Activated T-cell treated with anti-CD3 and anti-CD28 coated beads for 48 hours (primary cell): ENCODE measurements at regions not wholly inside any gene's neighbourhood (a gene's known extent, or its start where the extent isn't known, plus 50 kb on each side); places are given as distances from the start of the nearest gene placed in this dataset.

ENCODE experiments used
- DNase-seq: peaks from one replicate; pipeline ENCODE4 v3.0.0-alpha.2; 2020; ENCODE audit warnings: low read depth

- no peak for DNase-seq
These were observed 224.2 kb upstream of the IRX3 start for GRCh38 chr16:54510685-54511221.

GRCh38 chr16:54509456-54509855 is 222.9 kb upstream of the IRX3 start:
- DNase-seq: no peak

- no peak for DNase-seq
These were observed 221.8 kb upstream of the IRX3 start for GRCh38 chr16:54508351-54508750.

- DNase-seq: no peak
These were observed 220.3 kb upstream of the IRX3 start for GRCh38 chr16:54506741-54507500.

GRCh38 chr16:54506214-54506580 is 219.6 kb upstream of the IRX3 start:
- no peak for DNase-seq

DNA sequence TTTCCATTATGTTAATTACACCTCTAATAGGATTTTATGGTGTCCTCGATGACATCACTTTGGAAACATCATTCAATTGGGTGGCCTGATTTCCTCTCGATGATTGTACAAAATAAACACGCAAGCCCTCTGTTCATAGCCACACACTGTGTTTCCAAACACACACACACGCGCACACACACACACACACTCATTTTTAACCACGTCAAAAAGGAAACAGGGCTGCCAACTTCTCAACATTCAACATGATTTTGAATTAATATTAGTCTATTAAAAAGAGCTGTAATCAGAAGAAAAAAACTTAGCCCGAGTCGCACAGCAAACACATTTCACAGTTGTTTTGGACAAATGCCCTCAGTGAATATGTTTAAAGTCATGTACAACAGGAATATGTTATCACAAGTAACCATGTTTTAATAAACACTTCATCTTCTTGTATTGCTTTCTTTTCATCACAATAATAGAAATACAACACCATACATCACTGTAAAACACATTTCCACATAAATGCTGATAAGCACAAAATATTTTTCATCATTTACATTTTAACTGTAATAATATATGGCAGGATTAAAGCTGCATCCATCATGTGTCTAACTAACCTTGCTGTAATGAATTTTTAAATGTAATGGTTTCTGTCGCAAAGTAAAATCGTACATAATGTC is 219.1 kb upstream of the IRX3 start:
- DNase-seq: no peak

- DNase-seq: no peak
These were observed 217.8 kb upstream of the IRX3 start for GRCh38 chr16:54504372-54504771.

GRCh38 chr16:54503856-54504219 is 217.3 kb upstream of the IRX3 start:
- DNase-seq: no peak

GRCh38 chr16:54503011-54503855 is 216.6 kb upstream of the IRX3 start:
- DNase-seq: no peak

DNA sequence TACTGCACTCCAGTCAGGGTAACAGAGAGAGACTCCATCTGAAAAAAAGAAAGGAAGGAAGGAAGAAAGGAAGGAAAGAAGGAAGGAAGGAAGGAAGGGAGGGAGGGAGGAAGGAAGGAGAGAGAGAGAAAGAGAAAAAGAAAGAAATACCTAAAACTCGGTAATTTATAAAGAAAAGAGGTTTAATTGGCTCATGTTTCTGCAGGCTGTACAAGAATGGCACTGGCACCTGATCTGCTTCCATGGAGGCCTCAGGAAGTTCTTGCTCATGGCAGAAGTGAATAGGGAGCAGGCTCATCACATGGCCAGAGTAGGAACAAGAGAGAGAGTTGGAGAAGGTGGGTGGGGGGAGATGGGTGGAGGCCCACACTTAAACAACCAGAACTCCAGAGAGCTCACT is 215.2 kb upstream of the IRX3 start:
- no peak for DNase-seq

- DNase-seq: no peak
These were observed 207.0 kb upstream of the IRX3 start for GRCh38 chr16:54493594-54493993.

- DNase-seq: no peak
These were observed 206.5 kb upstream of the IRX3 start for GRCh38 chr16:54493061-54493460.

GRCh38 chr16:54490112-54490488 is 203.5 kb upstream of the IRX3 start:
- no peak for DNase-seq

DNA sequence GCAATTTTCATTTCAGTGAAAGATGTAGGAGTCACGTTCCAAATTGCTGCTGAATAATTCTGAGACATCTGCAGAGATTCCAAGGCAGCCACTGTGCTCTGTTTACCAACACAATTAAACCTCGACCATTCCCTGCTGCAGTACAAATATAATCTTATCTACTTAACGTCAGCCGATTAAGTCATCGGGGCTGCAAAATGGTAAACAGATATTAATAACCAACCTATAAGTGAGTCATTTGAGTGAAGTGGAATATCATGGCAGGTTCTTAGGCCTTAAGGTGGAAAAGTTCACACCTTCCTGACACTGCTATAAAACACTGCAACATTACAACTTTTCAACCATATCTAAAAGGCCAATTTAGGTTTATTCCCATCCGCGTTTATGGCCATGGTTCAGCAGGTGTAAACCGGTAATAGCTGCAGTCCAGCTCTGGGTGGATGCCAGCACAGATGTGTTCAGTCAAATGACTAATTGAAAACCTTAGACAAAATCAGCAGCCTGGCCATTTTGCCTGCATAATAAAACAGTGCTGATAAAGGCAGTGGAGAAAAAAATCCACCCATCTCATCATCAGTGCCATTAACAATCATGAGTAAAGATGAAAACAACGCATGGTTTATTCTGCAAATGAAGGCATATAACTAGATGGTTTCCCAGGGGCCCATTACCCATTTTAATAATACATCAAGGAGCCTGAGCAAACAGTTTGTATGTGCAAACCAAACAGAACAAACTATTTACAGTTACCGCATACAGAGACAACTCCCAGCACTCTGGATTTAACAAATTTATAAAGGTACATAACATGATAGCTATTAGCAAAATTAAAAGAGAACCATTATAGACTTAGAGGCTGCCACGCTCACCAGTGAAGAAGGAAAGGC is 202.9 kb upstream of the IRX3 start:
- no peak for DNase-seq

- no peak for DNase-seq
These were observed 202.1 kb upstream of the IRX3 start for GRCh38 chr16:54488729-54489128.

DNA sequence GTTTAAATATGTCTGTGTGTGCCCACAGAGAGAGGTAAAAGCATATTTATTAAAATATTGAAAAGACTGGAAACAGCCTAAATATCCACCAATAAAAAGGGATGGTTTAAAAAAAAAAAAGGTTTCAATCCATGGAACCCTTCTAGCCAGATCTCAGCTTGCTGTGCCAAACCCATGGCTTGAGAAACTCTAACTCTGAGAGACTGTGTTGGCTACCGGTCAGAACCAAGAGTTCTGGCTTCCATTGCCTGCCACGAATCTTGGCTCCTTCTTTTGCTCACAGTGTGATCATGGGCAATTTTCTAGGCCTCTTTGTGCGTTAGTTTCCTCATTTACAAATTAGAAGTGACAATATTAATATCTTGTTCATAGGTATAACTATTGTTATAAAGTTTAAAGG is 201.3 kb upstream of the IRX3 start:
- DNase-seq: no peak

DNA sequence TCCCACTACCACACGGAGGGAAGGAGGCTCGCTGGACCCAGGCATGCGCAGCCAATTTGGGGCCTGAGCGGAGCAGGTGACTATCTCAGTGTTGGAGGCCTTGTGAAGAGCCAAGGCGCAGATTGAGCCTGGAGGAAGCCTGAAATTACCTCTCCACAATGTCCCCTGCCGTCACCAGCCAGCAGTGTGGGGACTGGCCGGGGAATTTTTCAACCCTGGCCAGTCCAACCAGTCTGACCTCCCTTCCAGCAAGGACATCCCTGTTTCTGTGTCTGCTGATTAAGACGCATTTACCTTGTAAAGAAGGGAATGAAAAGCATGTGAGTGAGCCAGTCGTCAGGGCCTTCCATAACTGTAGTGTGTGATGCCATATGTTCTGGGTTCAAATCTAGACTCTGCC is 198.1 kb upstream of the IRX3 start:
- no peak for DNase-seq

DNA sequence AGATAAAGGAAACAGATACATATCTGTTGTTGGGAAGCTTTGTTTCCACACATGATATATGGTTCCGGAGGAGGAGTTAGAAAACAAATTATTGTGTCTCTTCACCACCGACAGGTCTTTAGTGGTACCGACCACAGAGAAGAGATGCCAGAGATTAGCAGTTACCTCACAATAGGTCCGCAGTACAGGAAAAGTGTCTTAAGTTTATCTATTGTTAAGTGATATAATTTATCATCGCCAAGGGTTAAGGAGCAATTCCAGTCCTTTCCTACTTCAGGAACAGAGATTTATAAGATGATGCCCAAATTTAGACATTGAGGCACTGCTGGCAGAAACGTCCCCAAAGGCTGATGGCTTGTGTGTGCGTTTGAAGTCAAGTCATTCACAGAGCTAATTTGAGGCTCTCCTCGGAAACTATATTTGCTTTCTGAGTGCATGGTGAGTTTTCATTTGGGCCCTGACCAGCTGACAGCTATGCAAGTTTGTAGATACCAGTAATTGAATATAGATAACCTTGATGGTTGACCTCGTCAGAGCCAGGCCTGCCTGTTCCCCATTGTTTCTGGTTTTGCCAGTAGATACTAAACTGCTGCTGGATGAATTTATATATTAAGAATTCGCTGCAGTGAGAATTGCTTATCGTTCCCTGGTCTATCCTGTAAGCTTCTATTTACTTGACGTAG is 196.4 kb upstream of the IRX3 start:
- no peak for DNase-seq

DNA sequence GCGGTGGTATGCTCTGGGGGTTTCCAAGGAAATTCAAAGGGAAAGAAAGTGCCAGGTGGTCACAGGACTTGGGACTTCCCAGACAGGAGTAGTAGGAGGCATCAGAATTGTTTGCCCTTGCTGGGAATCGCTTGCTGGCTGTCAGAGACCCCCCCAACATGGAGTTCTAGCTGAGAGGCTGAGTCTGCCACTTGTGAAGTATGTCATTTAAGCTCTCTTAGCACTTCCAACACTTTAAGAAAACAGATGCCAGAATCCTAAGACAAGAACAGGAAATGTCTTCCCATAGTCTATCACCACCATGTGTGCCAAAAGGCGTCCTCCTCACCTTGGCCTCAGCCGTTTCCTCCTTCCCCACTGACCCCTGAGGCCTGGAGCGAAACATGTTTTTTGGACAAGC is 193.8 kb upstream of the IRX3 start:
- DNase-seq: no peak

DNA sequence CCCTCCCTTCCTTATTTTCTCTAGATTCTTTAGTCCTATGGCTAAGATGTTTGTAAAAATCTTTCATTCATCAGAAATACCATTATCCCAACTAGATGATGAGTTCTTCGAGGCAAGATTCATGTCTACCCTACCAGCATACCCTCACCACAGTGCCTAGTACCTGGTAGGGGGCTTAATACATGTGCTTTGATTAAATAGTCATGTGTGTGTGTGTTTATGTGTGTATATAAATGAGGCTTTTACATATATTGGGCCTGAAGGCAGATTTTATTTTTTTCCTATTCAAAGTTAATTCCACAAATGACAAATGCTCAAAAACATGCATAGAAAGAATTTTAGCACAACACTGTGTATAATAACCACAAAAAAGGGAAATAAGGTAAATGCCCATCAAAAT is 193.0 kb upstream of the IRX3 start:
- no peak for DNase-seq

DNA sequence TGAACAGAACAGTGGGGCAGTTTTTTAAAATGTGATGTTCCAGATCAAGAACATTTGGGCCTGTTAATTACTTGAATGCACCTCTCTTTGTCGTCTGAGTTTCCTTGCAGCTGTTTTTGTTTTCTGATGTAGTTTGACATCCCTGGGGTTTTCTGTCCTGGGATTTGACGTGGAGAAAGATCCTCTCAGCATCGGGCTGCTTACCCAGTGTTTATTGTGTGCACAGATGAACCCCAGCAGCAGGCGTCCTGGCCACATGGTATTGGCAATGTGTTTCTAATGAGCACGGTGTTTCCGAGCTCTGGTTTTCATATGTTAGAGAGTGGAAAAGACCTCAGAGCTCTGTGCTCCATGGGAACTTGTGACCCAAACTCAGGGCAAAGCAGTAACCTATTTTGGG is 191.1 kb upstream of the IRX3 start:
- no peak for DNase-seq
